H1 (cell line): ENCODE measurements at regions not wholly inside any gene's neighbourhood (a gene's known extent, or its start where the extent isn't known, plus 50 kb on each side); places are given as distances from the start of the nearest gene placed in this dataset.
A peak's percentile ranks its signal among the peaks of the same experiment; 100 is the strongest.

ENCODE experiments used
- CTCF ChIA-PET: fragments of 300-600 bp; sonication (Branson Sonifier 250); formaldehyde crosslinking; loops from one replicate; lab custom pipeline; 2021; ENCODE audit not compliant: partially characterized antibody; lab: Charles Lee
- POLR2A ChIA-PET: fragments of 300-600 bp; sonication (Branson Sonifier 250); formaldehyde crosslinking; loops from one replicate; lab custom pipeline; 2021; ENCODE audit warnings: inconsistent platforms; ENCODE audit not compliant: partially characterized antibody; lab: Charles Lee
- DNase-seq, 2 experiments: peaks; one replicate each; pipeline versions ENCODE4 v3.0.0 to v3.0.0-alpha.2; 2010 to 2022; ENCODE audit warnings: low spot score in 2 of 2, low read depth in 1 of 2, mixed read lengths in 1 of 2
- FAIRE-seq: peaks from 2 replicates; lab custom pipeline; 2011; peaks lifted over from hg19 to GRCh38; lab: Jason Lieb, UNC
- H2AFZ ChIP-seq: 2 replicates; pipeline ENCODE4 v1.8.1; 2012; ENCODE audit warnings: low read length, inconsistent platforms
- H2AK5ac ChIP-seq: 2 replicates; pipeline ENCODE4 v1.6.1; 2013; ENCODE audit warnings: low read depth, low read length
- H2BK120ac ChIP-seq: replicated peaks from 2 replicates; pipeline ENCODE3; 2013; ENCODE audit warnings: low read depth, low read length, inconsistent platforms
- H2BK12ac ChIP-seq: 2 replicates; pipeline ENCODE4 v1.6.1; 2013; ENCODE audit warnings: low read depth, low read length
- H2BK15ac ChIP-seq: 2 replicates; pipeline ENCODE4 v1.6.1; 2013; ENCODE audit warnings: low read length
- H2BK20ac ChIP-seq: 2 replicates; pipeline ENCODE4 v1.6.1; 2013; ENCODE audit warnings: low read length
- H2BK5ac ChIP-seq: 2 replicates; pipeline ENCODE4 v1.6.1; 2013; ENCODE audit warnings: low read depth, low read length
- H3K14ac ChIP-seq: 2 replicates; pipeline ENCODE4 v1.6.1; 2013; ENCODE audit warnings: inconsistent platforms; ENCODE audit not compliant: insufficient read length
- H3K18ac ChIP-seq: 2 replicates; pipeline ENCODE4 v1.6.1; 2013; ENCODE audit warnings: low read length; ENCODE audit errors: extremely low read depth
- H3K23ac ChIP-seq: 2 replicates; pipeline ENCODE4 v1.6.1; 2013; ENCODE audit warnings: inconsistent platforms; ENCODE audit not compliant: insufficient read length
- H3K23me2 ChIP-seq: 2 replicates; pipeline ENCODE4 v1.6.1; 2013; ENCODE audit warnings: low read depth, low read length
- H3K27ac ChIP-seq: 2 replicates; pipeline ENCODE4 v1.6.1; 2011; ENCODE audit warnings: low read depth, low read length, inconsistent platforms
- H3K27me3 ChIP-seq, 4 experiments: replicated peaks in 1 of 4; 1 replicate in 1 of 4; 2 replicates in 3 of 4; pipeline versions ENCODE4 v1.6.1 to v1.8.1; 2011 to 2013; ENCODE audit warnings: low read length in 3 of 4, mild to moderate bottlenecking in 3 of 4, inconsistent platforms in 2 of 4, mixed read lengths in 2 of 4, moderate library complexity in 1 of 4; ENCODE audit not compliant: control insufficient read depth in 3 of 4, insufficient read depth in 3 of 4; ENCODE audit errors: extremely low read depth in 1 of 4
- H3K36me3 ChIP-seq, 4 experiments: 2 replicates each; pipeline versions ENCODE4 v1.6.1 to v1.8.1; 2011 to 2013; ENCODE audit warnings: mild to moderate bottlenecking in 4 of 4, low read length in 3 of 4, moderate library complexity in 2 of 4, control low read depth in 1 of 4, inconsistent platforms in 1 of 4; ENCODE audit not compliant: insufficient read depth in 4 of 4, control insufficient read depth in 2 of 4
- H3K4ac ChIP-seq: replicated peaks from 2 replicates; pipeline ENCODE3; 2013; ENCODE audit warnings: low read length, low read depth, mixed read lengths, inconsistent platforms; ENCODE audit not compliant: insufficient read length
- H3K4me1 ChIP-seq, 4 experiments: replicated peaks in 1 of 4; 1 replicate in 1 of 4; 2 replicates in 3 of 4; pipeline versions ENCODE4 v1.6.1 to v1.8.1; 2011 to 2013; ENCODE audit warnings: low read length in 3 of 4, inconsistent platforms in 2 of 4, mixed read lengths in 1 of 4; ENCODE audit not compliant: insufficient read depth in 4 of 4, control insufficient read depth in 3 of 4
- H3K4me2 ChIP-seq, 2 experiments: 2 replicates each; pipeline versions ENCODE4 v1.6.1 to v1.8.1; 2011 to 2013; ENCODE audit warnings: low read depth in 2 of 2, low read length in 2 of 2, control low read depth in 1 of 2, inconsistent platforms in 1 of 2, mild to moderate bottlenecking in 1 of 2; ENCODE audit not compliant: insufficient read depth in 1 of 2
- H3K4me3 ChIP-seq, 4 experiments: fragments of 200-600, 300-600 bp in 1 of 4; sonication (generic), shearing (Covaris generic), sonication (Bioruptor Twin) in 1 of 4; 2 replicates each; pipeline versions ENCODE4 v1.5.1 to v1.8.1; 2011 to 2016; ENCODE audit warnings: low read length in 4 of 4, low read depth in 3 of 4, control low read depth in 2 of 4, inconsistent platforms in 2 of 4, mild to moderate bottlenecking in 2 of 4, mixed read lengths in 1 of 4, moderate library complexity in 1 of 4; ENCODE audit not compliant: insufficient read depth in 2 of 4; ENCODE audit errors: extremely low read depth in 1 of 4
- H3K56ac ChIP-seq: replicated peaks from 2 replicates; pipeline ENCODE3; 2013; ENCODE audit warnings: low read depth, mild to moderate bottlenecking, mixed read lengths, low read length, inconsistent platforms; ENCODE audit not compliant: insufficient read length
- H3K79me1 ChIP-seq: 2 replicates; pipeline ENCODE4 v1.6.1; 2013; ENCODE audit warnings: low read depth, low read length, control low read depth
- H3K79me2 ChIP-seq, 2 experiments: 2 replicates each; pipeline versions ENCODE4 v1.6.1 to v1.8.1; 2012 to 2013; ENCODE audit warnings: low read length in 2 of 2, mild to moderate bottlenecking in 2 of 2, inconsistent platforms in 1 of 2; ENCODE audit not compliant: insufficient read depth in 2 of 2, control insufficient read depth in 1 of 2
- H3K9ac ChIP-seq, 4 experiments: replicated peaks in 1 of 4; 1 replicate in 1 of 4; 2 replicates in 3 of 4; pipeline versions ENCODE4 v1.6.1 to v1.8.1; 2011 to 2013; ENCODE audit warnings: low read depth in 3 of 4, low read length in 3 of 4, control low read depth in 2 of 4, mild to moderate bottlenecking in 2 of 4, moderate library complexity in 2 of 4, inconsistent platforms in 1 of 4; ENCODE audit errors: extremely low read depth in 1 of 4
- H3K9me3 ChIP-seq, 2 experiments: 2 replicates each; pipeline versions ENCODE4 v1.6.1 to v1.8.1; 2012 to 2013; ENCODE audit warnings: mild to moderate bottlenecking in 2 of 2, moderate library complexity in 2 of 2, control low read depth in 1 of 2, inconsistent platforms in 1 of 2, low read depth in 1 of 2, low read length in 1 of 2, mixed read lengths in 1 of 2; ENCODE audit not compliant: insufficient read depth in 2 of 2
- H4K20me1 ChIP-seq, 2 experiments: replicated peaks in 1 of 2; 2 replicates each; pipeline versions ENCODE3 to v1.8.1; 2011 to 2013; ENCODE audit warnings: inconsistent platforms in 2 of 2, low read length in 2 of 2, mild to moderate bottlenecking in 1 of 2; ENCODE audit not compliant: insufficient read depth in 2 of 2, control insufficient read depth in 1 of 2
- H4K5ac ChIP-seq: 2 replicates; pipeline ENCODE4 v1.6.1; 2013; ENCODE audit warnings: low read length, low read depth, mixed read lengths, inconsistent platforms; ENCODE audit not compliant: insufficient read length
- H4K8ac ChIP-seq: 2 replicates; pipeline ENCODE4 v1.8.0; 2013; ENCODE audit warnings: mild to moderate bottlenecking, moderate library complexity, low read length, inconsistent platforms; ENCODE audit not compliant: insufficient read depth; ENCODE audit errors: extremely low read depth
- H4K91ac ChIP-seq: replicated peaks from 2 replicates; pipeline ENCODE3; 2013; ENCODE audit warnings: low read length, mixed read lengths, inconsistent platforms; ENCODE audit not compliant: insufficient read length
- SAP30 ChIP-seq: fragments of 300-600 bp; sonication (generic); IDR thresholded peaks from 2 replicates; pipeline ENCODE4 v1.7.1; 2012; ENCODE audit warnings: low read length, moderate library complexity, mild to moderate bottlenecking, inconsistent platforms; ENCODE audit not compliant: insufficient read depth, insufficient replicate concordance
- WGBS, 2 experiments: shearing (Covaris generic) in 1 of 2; methylation state at CpG; one replicate each; pipeline versions ENCODE4 v1.1.6 to v1.1.7; 2013 to 2015; ENCODE audit warnings: low lambda C conversion rate in 2 of 2, mixed read lengths in 2 of 2, inconsistent platforms in 1 of 2, low coverage in 1 of 2, missing lambda C conversion rate in 1 of 2; ENCODE audit not compliant: insufficient replicate concordance in 2 of 2, insufficient coverage in 1 of 2, insufficient read length in 1 of 2; ENCODE audit errors: extremely low coverage in 1 of 2, missing lambda C conversion rate in 1 of 2; 5-methylcytosine and 5-hydroxymethylcytosine counted together

DNA sequence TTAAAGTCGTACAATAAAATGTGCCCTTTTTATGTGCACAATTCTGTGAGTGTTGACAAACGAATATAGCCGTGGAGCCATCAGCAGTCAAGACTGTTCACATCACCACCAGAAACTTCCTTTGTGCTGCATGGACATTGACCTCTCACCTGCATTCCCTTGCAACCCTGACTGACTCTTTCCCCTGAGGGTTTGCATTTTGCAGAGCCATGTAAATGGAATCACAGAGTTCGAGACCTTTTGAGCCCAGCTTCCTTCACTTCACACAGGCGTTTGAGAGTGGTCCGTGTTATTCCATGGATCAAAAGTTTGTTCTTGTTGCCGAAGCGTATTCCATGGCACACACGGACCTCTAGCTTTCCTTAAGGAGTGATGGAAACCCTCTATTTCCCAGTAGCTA lies 328.2 kb downstream of the DRD1 start:
- Histone ChIP-seq H3K23me2 (no peaks in the 10 kb centered on the region; the same call in 1 of the 2 replicates), H4K5ac (no peak overlapping the region), H4K20me1 (no peaks in the 10 kb centered on the region), H4K8ac (no peak overlapping the region), H3K14ac (no peak overlapping the region), H2BK15ac (no peak overlapping the region), H3K4me1 (peaks cover 0 to 6% (median 3%) of the 10 kb centered on the region in 4 experiments; a peak in 2 of 7 replicates), H3K79me2 (no peaks in the 10 kb centered on the region), H2AFZ (0 out of 2 replicates have a peak overlapping the region, but pooled peaks have one; percentile 91), H2BK120ac (no peak overlapping the region), H3K27me3 (no peaks in the 10 kb centered on the region), H2BK12ac (no peak overlapping the region), H3K23ac (no peak overlapping the region), H3K4ac (no peak overlapping the region), H3K4me2 (no peak overlapping the region), H3K36me3 (no peaks in the 10 kb centered on the region), H4K91ac (no peak overlapping the region), H3K18ac (no peak overlapping the region), H3K79me1 (no peaks in the 10 kb centered on the region), H2BK20ac (no peak overlapping the region), H3K9ac (no peak overlapping the region), H3K56ac (no peak overlapping the region), H3K9me3 (peaks cover 2 to 6% of the 10 kb centered on the region in 2 experiments; a peak in 2 of 4 replicates), H2BK5ac (no peak overlapping the region), H3K27ac (no peak overlapping the region), H3K4me3 (no peak overlapping the region), H2AK5ac (no peak overlapping the region)
- DNase-seq, result no peak
- ChIA-PET POLR2A (no interaction called here), CTCF (interaction anchor here (1.1 kb wide), 1 partner anchor 164 kb away, joined by 3 read pairs; no protein-coding TSS in a partner anchor)
- TF ChIP-seq SAP30, result no peak
- FAIRE-seq, result no peak
- 84% methylated on average over 9 of the region's 9 CpGs; no CpG with 5 or more reads in 1 of the 2 experiments for WGBS, 2 experiments
